Sciatic nerve (tissue), 2 donors: ENCODE measurements at regions not wholly inside any gene's neighbourhood (a gene's known extent, or its start where the extent isn't known, plus 50 kb on each side); places are given as distances from the start of the nearest gene placed in this dataset.
A peak's percentile ranks its signal among the peaks of the same experiment; 100 is the strongest.

ENCODE experiments used
- ATAC-seq: fragments of 200-7000 bp; cut with Tn5 transposase; one replicate; pipeline ENCODE4 v1.9.1; 2020; ENCODE audit warnings: mild to moderate bottlenecking, moderate library complexity
- DNase-seq: peaks from one replicate; pipeline ENCODE4 v3.0.0-alpha.2; 2020; ENCODE audit warnings: low spot score
- intact Hi-C: fragments of 100-400 bp; cut with DNase I; formaldehyde crosslinking; loops from one replicate; pipeline ENCODE4 v1.14.2; 2022
- donor health status: DM: no; HTN: no; CAD: no.
- donor health status: DM: no; HTN: no; CAD: no.

DNA sequence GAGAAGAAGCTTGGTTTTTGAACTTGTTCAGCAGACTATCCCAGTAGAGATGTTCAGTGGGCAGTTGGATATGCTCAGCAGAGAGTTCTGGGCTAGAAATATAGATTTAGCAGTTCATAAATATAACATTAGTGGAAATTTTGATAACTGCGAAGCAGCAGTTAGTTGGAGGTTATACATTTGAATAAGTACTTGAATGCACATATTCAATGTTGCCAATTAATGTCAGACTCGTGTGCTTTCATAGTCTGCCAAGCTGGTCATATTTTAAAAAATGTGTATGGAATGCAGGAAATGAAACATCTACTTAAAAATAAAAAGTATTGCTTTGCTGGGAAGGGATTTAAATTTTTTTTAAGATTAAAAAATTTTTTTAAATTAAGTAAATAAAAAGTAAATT is 92.5 kb upstream of the E2F3 start:
- intact Hi-C loops, result no loop called here
- no peak for DNase-seq
- ATAC-seq, result no peak

GRCh38 chr6:20310185-20310584 is 91.5 kb upstream of the E2F3 start:
- DNase-seq (no peak), ATAC-seq (no peak)
- intact Hi-C loops, result no loop called here

GRCh38 chr6:20312606-20313005 is 89.1 kb upstream of the E2F3 start:
- intact Hi-C loops, result no loop called here
- ATAC-seq (no peak), DNase-seq (no peak)

DNA sequence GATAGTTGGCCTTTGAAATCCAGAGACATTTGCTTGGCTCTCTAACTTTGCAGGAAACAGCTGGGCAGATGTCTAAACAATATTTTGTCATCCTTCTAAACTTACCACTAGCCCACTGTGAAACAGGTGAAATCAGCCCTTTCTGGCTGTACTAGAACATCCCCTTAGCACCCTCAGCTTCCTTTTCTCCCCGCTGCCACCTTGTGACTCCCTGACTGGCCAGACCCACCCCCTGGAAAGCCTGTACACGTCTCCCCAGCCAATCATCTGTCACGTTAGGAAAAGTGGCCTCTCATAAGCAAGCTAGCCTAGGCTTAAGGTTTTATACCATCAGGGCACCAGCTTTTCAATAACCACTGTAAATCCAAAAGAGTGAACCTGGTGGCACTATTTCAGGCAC is 88.6 kb upstream of the E2F3 start:
- DNase-seq, result no peak
- intact Hi-C loops, result no loop called here
- no peak for ATAC-seq

- DNase-seq (no peak), ATAC-seq (no peak)
- intact Hi-C loops, result no loop called here
Measured at GRCh38 chr6:20313960-20314530, 87.6 kb upstream of the E2F3 start.

DNA sequence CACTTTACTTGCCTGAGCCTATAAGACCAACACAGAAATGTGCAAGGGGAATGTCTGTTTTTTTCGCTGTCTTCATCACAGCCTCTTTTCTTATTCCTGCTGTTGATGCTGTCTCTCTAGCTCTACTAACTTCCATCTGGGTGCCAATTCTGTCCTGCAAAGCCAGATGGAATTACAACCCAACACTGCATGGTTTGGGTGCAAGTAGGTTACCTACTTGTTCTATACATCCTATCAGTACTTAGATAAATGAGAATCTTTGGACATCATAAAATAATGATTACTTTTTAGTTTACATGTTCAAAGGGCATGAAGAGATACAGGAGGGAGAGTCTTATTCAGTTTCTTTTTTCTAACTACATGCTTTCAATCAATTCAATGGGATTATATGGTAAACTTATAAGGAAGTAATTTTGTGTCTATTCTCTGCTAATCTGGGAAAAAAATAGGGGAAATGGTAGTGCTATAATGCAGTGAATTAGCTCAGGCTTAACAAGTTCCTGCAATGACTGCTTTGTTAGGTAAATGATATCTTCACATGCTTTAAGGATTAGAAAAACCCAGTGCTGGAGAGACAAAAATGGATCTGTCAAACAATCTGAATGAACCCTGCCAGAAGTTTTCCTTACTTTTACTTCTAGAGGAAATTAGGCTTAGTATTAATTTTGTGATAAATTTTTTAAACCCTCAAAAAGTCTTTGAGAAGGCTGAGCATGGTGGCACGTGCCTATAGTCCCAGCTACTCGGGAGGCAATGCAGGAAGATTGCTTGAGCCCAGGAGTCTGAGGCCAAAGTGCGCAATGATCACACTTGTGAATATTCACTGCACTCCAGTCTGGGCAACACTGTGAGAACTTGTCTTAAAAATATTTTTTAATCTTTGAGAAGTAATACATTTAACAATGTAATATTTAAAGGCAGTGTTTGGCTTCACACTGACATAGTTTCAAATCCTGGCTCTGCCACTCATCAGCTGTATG is 86.5 kb upstream of the E2F3 start:
- DNase-seq, result no peak
- no peak for ATAC-seq
- intact Hi-C loops, result no loop called here

- ATAC-seq (no peak), DNase-seq (no peak)
- intact Hi-C loops, result no loop called here
Measured at GRCh38 chr6:20317430-20317829, 84.2 kb upstream of the E2F3 start.

DNA sequence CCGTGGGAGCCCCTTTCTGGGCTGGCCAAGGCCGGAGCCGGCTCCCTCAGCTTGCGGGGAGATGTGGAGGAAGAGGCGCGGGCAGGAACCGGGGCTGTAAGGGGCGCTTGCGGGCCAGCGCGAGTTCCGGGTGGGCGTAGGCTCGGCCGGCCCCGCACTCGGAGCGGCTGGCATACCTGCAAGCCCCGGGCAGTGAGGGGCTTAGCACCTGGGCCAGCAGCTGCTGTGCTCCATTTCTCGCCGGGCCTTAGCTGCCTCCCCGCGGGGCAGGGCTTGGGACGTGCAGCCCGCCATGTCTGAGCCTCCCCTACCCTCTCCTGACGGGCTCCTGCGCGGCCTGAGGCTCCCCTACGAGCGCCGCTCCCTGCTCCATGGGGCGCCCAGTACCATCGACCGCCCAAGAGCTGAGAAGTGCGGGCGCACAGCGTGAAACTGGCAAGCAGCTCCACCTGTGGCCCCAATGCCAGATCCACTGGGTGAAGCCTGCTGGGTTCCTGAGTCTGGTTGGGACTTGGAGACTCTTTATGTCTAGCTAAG is 82.8 kb upstream of the E2F3 start:
- ATAC-seq (no peak), DNase-seq (no peak)
- intact Hi-C loops, result no loop called here

DNA sequence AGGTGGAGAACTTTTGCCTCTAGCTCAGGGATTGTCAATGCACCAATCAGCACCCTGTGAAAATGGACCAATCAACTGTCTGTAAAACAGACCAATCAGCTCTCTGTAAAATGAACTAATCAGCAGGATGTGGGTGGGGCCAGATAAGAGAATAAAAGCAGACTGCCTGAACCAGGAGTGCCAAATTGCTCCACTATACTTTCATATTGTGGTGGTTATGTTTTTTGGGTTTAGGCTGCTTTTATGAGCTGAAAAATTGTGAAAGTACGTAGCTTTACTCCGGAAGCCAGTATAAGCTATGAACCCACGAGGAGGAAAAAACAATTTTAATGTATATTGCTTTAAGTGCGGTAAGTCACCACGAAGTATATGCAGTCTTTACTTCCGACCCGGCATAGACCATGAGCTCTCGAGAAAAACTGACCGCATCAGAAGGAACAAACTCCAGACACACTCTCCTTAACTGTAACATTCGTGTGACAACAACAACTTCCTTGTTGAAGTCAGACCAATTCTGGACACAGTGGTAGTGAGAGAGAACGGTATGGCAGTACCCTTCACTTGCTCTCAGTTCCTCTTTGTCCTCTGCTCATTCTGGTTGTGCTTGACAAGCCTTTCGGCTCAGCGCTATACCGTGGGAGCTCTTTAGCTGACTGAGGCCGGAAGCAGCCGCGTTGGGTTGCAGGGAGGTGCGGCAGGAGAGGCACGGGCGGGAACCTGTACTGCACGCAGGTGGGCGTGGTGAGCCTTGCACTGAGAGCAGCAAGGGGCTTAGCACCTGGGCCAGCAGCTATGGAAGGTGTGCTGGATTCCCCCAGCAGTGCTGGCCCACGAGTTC is 81.9 kb upstream of the E2F3 start:
- intact Hi-C loops, result no loop called here
- no peak for DNase-seq
- ATAC-seq, result peak; percentile 81

DNA sequence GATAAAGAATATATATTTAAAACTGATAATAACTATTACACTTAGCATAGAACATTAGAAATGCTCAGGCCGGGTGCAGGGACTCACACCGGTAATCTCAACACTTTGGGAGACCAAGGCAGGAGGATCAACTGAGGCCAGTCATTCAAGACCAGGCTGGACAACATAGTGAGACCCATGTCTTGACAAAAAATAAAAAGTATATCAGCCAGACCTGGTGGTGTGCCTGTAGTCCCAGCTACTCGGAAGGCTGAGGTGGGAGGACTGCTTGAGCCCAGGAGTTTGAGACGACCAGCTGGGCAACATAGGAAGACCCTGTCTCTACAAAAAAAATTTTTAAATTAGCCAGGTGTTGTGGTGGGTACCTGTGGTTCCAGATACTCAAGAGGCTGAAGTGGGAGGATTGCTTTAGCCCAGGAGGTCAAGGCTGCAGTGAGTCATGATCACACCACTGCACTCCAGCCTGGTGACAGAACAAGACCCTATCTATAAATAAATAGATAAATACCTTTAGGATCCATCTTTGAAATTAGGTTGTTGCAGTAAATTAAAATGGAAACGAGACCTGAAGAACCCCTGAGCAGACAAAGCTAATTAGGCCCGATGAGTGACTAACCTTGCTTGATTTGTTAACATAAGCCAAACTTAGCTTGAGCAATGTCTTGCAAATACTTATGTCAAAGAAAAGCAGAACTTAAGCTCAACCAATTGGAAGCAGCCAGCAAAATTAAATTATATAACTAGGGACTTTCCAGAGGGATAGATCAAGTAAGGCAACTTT is 75.8 kb upstream of the E2F3 start:
- ATAC-seq, result no peak
- intact Hi-C loops, result no loop called here
- DNase-seq, result no peak

GRCh38 chr6:20326422-20326728 is 75.3 kb upstream of the E2F3 start:
- DNase-seq, result no peak

GRCh38 chr6:20327141-20327540 is 74.5 kb upstream of the E2F3 start:
- intact Hi-C loops, result no loop called here
- no peak for ATAC-seq
- DNase-seq, result no peak

More at GRCh38 chr6:20326422-20326728, 75.3 kb upstream of the E2F3 start:
- no peak for ATAC-seq
- intact Hi-C loops, result no loop called here

GRCh38 chr6:20328266-20328923 is 73.3 kb upstream of the E2F3 start:
- intact Hi-C loops, result no loop called here
- no peak for DNase-seq
- no peak for ATAC-seq

DNA sequence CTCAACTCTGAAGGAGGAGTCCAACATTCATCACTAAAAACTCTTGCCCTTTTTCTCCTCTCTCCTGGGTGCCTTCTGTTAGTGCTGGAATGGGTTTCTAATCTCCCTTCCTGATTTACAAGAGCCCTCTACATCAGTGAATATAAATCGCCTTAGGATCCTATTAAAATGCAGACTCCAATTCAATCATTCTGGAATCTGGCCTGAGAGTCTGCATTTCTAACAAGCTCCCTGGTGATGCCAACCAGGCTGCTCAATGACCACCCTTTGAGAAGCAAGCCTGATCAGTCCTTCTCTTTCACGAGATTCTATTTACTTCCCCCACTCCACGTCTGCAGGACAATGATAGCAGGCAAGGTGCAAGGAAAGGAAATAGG is 72.8 kb upstream of the E2F3 start:
- ATAC-seq (no peak), DNase-seq (no peak)
- intact Hi-C loops, result no loop called here

DNA sequence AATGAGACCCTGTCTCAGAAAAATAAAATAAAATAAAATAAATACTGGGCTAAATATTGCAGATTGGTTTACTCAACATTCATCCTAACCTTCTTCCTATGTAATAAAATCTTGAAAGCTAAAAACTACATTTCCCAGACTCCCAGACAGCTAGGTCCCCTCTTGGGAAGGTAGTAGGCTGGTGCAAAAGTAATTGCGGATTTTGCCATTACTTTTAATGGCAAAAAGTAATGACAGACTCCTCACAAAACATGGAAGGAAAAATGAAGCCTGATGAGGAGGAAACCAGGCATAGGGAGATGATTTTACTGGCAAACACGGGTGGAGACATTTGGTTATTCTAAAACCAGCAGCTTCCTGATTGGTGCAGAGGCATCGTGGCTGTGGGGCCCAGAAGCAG is 70.6 kb upstream of the E2F3 start:
- intact Hi-C loops, result no loop called here
- DNase-seq, result no peak

DNA sequence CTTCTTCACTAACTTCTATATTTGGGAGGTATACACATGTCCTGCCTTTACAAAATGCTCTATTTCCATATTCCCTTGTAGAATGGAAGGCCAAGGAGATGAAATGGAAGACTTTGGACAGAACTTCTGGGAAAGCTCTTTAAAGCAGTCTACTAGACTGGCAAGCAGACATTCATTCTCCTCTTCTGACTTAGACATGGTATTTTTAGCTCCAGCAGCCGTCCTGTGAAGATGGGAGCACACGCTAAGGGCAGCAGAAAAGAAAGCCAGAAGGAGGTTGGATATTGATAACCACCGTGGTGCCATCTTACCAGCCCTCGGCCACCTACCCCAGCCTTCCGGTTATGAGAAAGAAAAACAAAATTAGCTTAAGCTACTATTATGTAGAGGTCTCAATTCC is 70.1 kb upstream of the E2F3 start:
- no peak for DNase-seq
- intact Hi-C loops, result no loop called here
- no peak for ATAC-seq

More for the DNA sequence above, 70.6 kb upstream of the E2F3 start:
- ATAC-seq, result no peak

DNA sequence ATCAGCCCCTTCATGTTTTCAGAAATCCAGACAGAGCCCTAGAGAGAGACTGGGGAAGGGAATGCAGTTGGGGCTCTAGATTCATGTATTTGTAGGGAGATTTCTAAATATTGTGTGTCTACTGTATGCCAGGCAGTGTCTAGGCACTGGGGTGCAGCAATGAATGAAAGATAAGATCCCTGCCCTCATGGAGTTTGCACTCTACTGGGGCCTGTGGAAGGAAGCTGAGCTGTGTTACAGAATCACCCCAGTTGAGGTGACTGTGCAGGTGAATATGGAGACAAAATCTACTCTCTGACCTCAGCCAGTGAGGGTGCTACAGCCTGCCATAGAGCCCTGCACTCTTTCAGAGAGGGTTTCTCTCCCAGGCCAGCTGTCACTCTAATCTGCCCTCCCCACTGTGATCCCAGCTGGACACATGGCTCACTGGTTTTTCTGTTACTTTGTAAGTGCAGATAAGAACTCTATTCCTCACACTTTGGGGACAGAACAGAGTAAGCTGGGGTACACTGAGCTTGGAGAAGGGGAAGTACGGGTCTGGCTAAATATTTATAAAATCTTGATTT is 69.2 kb upstream of the E2F3 start:
- intact Hi-C loops, result no loop called here
- ATAC-seq, result no peak
- DNase-seq, result no peak

DNA sequence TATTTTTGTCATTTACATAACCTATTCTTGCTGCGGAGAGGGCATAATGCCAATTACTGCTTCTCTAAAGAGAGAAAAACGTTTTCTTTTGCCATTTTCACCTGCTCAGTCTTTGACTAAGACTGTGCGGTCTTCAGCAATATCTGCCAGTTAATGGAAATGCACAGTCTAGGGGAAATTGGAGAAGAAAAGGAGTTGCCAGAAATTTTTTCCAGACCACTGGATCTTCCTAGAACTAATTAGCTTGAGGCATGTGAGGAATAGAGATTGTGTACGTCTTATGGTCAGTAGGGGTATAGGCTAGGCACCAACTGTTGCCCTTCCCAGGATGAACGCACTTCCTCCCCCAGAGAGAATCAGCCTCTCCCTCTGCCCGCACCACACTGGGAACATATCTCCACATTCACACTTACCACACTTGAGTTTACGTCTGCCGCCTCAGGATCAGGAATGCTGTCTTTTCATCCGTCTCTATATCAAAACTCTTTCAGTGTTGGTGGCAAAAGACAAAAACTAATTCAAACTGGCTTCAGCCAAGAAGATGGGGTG is 67.9 kb upstream of the E2F3 start:
- DNase-seq (no peak), ATAC-seq (no peak)
- intact Hi-C loops, result no loop called here
